ENCODE measurements at regions not wholly inside any gene's neighbourhood (a gene's known extent, or its start where the extent isn't known, plus 50 kb on each side); places are given as distances from the start of the nearest gene placed in this dataset.

GRCh38 chr1:54471588-54471987 is 65.4 kb upstream of the SSBP3 start:
- no peak for TF ChIP-seq POLR2A (IDR thresholded peaks at IDR 0.05; ENCODE audit: low read length)
- no peak for TF ChIP-seq GATA1 (IDR thresholded peaks at IDR 0.05; ENCODE audit: low read depth, low read length)

All from erythroblast (primary cell).